Glutamatergic neuron (in vitro differentiated cells): ENCODE measurements at regions not wholly inside any gene's neighbourhood (a gene's known extent, or its start where the extent isn't known, plus 50 kb on each side); places are given as distances from the start of the nearest gene placed in this dataset.

Source experiments
- DNase-seq: peaks from one replicate; pipeline ENCODE4 v3.0.0; 2022
- H3K27ac Mint-ChIP-seq: one replicate; pipeline ENCODE4 v1.8.0; 2020; ENCODE audit warnings: mild to moderate bottlenecking, mixed read lengths, inconsistent platforms; ENCODE audit not compliant: unreplicated experiment
- H3K27me3 Mint-ChIP-seq: one replicate; pipeline ENCODE4 v1.8.0; 2020; ENCODE audit warnings: mild to moderate bottlenecking, moderate library complexity, mixed read lengths, inconsistent platforms; ENCODE audit not compliant: unreplicated experiment
- H3K36me3 Mint-ChIP-seq: one replicate; pipeline ENCODE4 v1.8.0; 2020; ENCODE audit warnings: mild to moderate bottlenecking, mixed read lengths, inconsistent platforms; ENCODE audit not compliant: unreplicated experiment
- H3K4me1 Mint-ChIP-seq: one replicate; pipeline ENCODE4 v1.8.0; 2020; ENCODE audit warnings: mild to moderate bottlenecking, low read depth, mixed read lengths, inconsistent platforms; ENCODE audit not compliant: unreplicated experiment
- H3K4me3 Mint-ChIP-seq: one replicate; pipeline ENCODE4 v1.8.0; 2020; ENCODE audit warnings: mild to moderate bottlenecking, mixed read lengths, inconsistent platforms; ENCODE audit not compliant: unreplicated experiment
- H3K9me3 Mint-ChIP-seq: one replicate; pipeline ENCODE4 v1.8.0; 2020; ENCODE audit warnings: mild to moderate bottlenecking, moderate library complexity, mixed read lengths, inconsistent platforms; ENCODE audit not compliant: unreplicated experiment
- TF ChIP-seq, protein P1 (sequence below): fragments of 200-600 bp; sonication (generic); IDR thresholded peaks from one replicate; pipeline ENCODE4 v1.5.0; 2021; ENCODE audit not compliant: partially characterized antibody, unreplicated experiment

- H3K4me1 Mint-ChIP-seq, result no peaks in the 10 kb centered on the region
- no peak overlapping the region for H3K27ac Mint-ChIP-seq
- H3K36me3 Mint-ChIP-seq, result no peaks in the 10 kb centered on the region
- H3K4me3 Mint-ChIP-seq, result no peak overlapping the region
- no peak for DNase-seq
- peaks cover 2% of the 10 kb centered on the region for H3K9me3 Mint-ChIP-seq
- TF ChIP-seq, protein P1, sequence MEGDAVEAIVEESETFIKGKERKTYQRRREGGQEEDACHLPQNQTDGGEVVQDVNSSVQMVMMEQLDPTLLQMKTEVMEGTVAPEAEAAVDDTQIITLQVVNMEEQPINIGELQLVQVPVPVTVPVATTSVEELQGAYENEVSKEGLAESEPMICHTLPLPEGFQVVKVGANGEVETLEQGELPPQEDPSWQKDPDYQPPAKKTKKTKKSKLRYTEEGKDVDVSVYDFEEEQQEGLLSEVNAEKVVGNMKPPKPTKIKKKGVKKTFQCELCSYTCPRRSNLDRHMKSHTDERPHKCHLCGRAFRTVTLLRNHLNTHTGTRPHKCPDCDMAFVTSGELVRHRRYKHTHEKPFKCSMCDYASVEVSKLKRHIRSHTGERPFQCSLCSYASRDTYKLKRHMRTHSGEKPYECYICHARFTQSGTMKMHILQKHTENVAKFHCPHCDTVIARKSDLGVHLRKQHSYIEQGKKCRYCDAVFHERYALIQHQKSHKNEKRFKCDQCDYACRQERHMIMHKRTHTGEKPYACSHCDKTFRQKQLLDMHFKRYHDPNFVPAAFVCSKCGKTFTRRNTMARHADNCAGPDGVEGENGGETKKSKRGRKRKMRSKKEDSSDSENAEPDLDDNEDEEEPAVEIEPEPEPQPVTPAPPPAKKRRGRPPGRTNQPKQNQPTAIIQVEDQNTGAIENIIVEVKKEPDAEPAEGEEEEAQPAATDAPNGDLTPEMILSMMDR, result no peak
- H3K27me3 Mint-ChIP-seq, result peaks cover 2% of the 10 kb centered on the region
Measured at GRCh38 chr11:22138264-22138663, 54.6 kb upstream of the ANO5 start.
